RWPE1 (cell line): ENCODE measurements at regions not wholly inside any gene's neighbourhood (a gene's known extent, or its start where the extent isn't known, plus 50 kb on each side); places are given as distances from the start of the nearest gene placed in this dataset.

Experiments
- CTCF ChIA-PET: fragments of 350-600 bp; sonication (Branson Sonifier 250); formaldehyde crosslinking; extraction: SDS; loops from one replicate; lab custom pipeline; 2021; lab: Yijun Ruan, JAX
- POLR2A ChIA-PET: fragments of 400-600 bp; formaldehyde crosslinking; extraction: SDS; loops from one replicate; lab custom pipeline; 2020; ENCODE audit warnings: antibody characterized with exemption; ENCODE audit not compliant: low non-redundant PET; lab: Yijun Ruan, JAX
- DNase-seq: peaks from one replicate; pipeline ENCODE4 v3.0.0; 2012; ENCODE audit warnings: low spot score
- H3K27ac ChIP-seq: fragments of 450-650 bp; 2 replicates; pipeline ENCODE4 v1.5.1; 2017
- CTCF ChIP-seq: fragments of 450-650 bp; conservative IDR thresholded peaks from 2 replicates; pipeline ENCODE4 v1.5.1; 2017; ENCODE audit warnings: low read depth, mild to moderate bottlenecking

- POLR2A ChIA-PET: no interaction called here
- no peak for TF ChIP-seq CTCF
- CTCF ChIA-PET: no interaction called here
- DNase-seq: no peak
- H3K27ac ChIP-seq: no peak overlapping the region
Observed at GRCh38 chr7:364536-364935, 74.6 kb downstream of the FOXL3 start.

- TF ChIP-seq CTCF: no peak
- H3K27ac ChIP-seq: no peak overlapping the region
- DNase-seq: no peak
- CTCF ChIA-PET: no interaction called here
- POLR2A ChIA-PET: no interaction called here
Observed at GRCh38 chr7:365593-365992, 75.6 kb downstream of the FOXL3 start.

GRCh38 chr7:366161-366803 is 76.3 kb downstream of the FOXL3 start:
- ChIA-PET POLR2A (no interaction called here), CTCF (no interaction called here)
- H3K27ac ChIP-seq: peak overlapping the region; percentile 51
- DNase-seq: no peak
- no peak for TF ChIP-seq CTCF

GRCh38 chr7:367351-367901 is 77.5 kb downstream of the FOXL3 start:
- no peak for DNase-seq
- ChIA-PET POLR2A (no interaction called here), CTCF (no interaction called here)
- H3K27ac ChIP-seq: peak overlapping the region; percentile 96
- no peak for TF ChIP-seq CTCF

- ChIA-PET POLR2A (no interaction called here), CTCF (no interaction called here)
- H3K27ac ChIP-seq: peak overlapping the region; percentile 96
- peak; percentile 95 for DNase-seq
- TF ChIP-seq CTCF: no peak
Observed at GRCh38 chr7:368651-369475, 78.9 kb downstream of the FOXL3 start.

- peak overlapping the region; percentile 96 for H3K27ac ChIP-seq
- ChIA-PET CTCF (interaction anchor here (0.7 kb wide), 1 partner anchor 38 kb away, joined by 3 read pairs; no protein-coding TSS in a partner anchor), POLR2A (no interaction called here)
- no peak; the same call in 1 of the 2 replicates for TF ChIP-seq CTCF
- DNase-seq: peak; percentile 54
Observed at GRCh38 chr7:369476-370258, 79.7 kb downstream of the FOXL3 start.
